Occipital lobe (tissue), 1 donor: ENCODE measurements at regions not wholly inside any gene's neighbourhood (a gene's known extent, or its start where the extent isn't known, plus 50 kb on each side); places are given as distances from the start of the nearest gene placed in this dataset.

ENCODE experiments used
- DNase-seq: peaks from one replicate; lab custom pipeline; 2025; lab: John Stamatoyannopoulos, UW

- DNase-seq: no peak
Observed at GRCh38 chr3:147034359-147034758, 372.0 kb downstream of the ZIC4 start.

DNA sequence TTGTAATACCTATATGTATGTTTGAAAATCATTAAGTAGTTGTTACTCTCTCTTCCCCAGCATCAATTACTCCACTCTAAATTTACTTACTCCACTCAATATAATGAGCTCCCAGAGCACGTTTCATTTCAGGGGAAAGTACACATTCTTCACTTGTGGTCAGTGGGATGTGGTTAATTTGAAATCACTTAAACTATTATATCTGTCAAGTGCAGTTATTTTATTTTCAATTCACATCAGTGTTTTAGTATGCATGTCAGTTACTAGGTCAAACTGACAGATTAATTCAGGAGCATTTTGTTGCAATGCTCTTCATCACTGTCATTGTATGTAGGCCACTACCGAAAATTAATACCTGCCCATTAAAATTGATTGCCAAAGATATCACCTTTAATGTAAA, 376.1 kb downstream of the ZIC4 start:
- no peak for DNase-seq

- DNase-seq: no peak
Observed at GRCh38 chr3:147015334-147015733, 391.0 kb downstream of the ZIC4 start.

GRCh38 chr3:147008886-147009285, 397.5 kb downstream of the ZIC4 start:
- no peak for DNase-seq

GRCh38 chr3:147008458-147008857, 397.9 kb downstream of the ZIC4 start:
- DNase-seq: no peak

- DNase-seq: no peak
Observed at GRCh38 chr3:147007736-147008245, 398.6 kb downstream of the ZIC4 start.

GRCh38 chr3:147002721-147003120, 397.6 kb upstream of the PLSCR5 start:
- DNase-seq: no peak

DNA sequence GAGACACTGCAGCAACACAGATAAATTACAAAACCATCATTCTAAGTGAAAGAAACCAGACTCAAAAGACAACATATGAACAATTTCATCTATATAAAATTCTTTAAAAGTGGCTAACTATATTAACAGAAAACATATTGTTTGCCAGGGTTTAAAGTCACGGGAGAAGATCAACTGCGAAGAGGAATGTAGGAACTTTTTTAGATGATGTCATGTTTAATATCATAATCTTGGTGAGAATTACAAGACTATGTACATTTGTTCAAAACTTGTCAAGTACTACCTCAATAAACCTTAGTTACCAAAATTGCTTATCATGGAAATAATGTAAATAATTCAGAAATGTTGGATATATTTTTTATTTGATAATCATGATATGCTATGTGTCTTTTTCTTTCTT, 395.1 kb upstream of the PLSCR5 start:
- DNase-seq: no peak

GRCh38 chr3:146991907-146992306, 386.8 kb upstream of the PLSCR5 start:
- DNase-seq: no peak

GRCh38 chr3:146975476-146975875, 370.3 kb upstream of the PLSCR5 start:
- no peak for DNase-seq

DNA sequence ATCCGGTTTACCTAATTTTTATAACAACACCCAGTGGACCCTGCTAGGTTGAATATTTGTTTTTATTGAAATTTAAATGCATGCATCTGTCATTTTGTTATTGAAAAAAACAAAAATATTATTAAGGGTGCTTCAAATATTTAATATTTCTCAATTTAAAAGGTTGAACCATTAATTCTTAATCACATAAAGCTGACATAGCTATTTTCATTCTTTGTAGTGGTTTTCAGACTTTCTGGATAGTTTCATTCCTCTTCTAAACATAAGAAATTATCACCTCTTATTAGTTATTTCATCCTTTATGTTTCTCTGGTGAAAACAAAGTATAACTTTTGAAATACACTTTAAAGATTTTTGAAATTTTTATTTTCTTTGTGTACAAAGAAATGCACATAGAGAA, 369.9 kb upstream of the PLSCR5 start:
- no peak for DNase-seq

DNA sequence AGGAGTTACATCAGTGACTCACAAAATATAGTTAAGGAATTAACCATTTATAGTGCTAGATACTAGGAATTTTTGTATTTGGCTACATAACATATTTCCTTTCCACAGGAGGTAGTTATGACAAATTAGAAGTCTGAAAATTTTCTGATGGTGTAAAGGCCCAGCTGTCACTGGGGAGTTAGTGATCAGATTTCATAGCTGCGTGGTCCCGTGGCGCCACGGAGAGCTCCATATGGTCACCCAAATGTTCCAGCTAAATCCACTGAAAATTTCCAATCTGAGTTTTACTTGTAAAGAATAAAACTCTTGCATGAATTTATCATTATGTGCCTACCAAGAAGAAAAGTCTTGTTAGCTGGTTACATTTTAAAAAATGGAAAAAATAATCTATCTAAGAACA, 368.9 kb upstream of the PLSCR5 start:
- no peak for DNase-seq

GRCh38 chr3:146972726-146973125, 367.6 kb upstream of the PLSCR5 start:
- no peak for DNase-seq

DNA sequence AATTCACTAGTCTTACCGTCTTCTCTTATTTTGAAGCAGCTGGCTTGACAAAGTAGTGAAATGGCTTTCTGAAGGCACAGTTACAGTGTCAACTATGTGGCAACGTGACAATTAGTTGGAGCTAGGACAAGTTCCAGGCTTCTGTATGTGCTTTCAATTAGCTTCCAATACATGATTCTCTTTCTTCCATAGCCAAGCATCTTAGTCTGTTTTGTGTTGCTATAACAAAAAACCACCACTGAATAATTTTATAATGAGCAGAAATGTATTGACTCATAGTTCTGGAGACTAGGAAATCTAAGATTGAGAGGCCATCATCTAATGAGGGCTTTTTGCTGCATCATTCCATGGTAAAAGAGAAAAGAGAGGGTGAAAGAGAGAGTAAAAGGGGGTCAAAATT, 365.1 kb upstream of the PLSCR5 start:
- no peak for DNase-seq

- no peak for DNase-seq
Observed at GRCh38 chr3:146969356-146969755, 364.2 kb upstream of the PLSCR5 start.

GRCh38 chr3:146968204-146968651, 363.1 kb upstream of the PLSCR5 start:
- no peak for DNase-seq

- no peak for DNase-seq
Observed at GRCh38 chr3:146967783-146968182, 362.6 kb upstream of the PLSCR5 start.

DNA sequence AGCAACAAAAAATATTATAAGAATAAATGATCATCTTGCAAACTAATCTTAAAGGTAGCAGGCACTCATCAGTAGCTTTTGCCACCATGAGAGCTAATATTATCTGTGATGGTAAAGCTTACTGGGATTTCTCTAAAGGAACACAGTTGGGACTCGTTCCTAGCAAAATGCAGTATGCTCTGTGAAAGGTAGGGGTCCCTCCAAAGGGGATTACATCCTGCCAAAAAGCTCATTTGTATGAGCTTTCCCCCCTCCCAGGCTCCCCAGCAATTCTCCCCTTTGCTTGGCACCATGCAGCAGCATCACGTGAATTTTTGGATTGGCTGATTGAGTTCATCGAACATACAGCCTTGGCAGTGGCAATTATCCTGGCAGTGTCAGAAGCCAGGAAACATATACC, 361.0 kb upstream of the PLSCR5 start:
- no peak for DNase-seq

GRCh38 chr3:146953511-146953981, 348.4 kb upstream of the PLSCR5 start:
- DNase-seq: no peak

DNA sequence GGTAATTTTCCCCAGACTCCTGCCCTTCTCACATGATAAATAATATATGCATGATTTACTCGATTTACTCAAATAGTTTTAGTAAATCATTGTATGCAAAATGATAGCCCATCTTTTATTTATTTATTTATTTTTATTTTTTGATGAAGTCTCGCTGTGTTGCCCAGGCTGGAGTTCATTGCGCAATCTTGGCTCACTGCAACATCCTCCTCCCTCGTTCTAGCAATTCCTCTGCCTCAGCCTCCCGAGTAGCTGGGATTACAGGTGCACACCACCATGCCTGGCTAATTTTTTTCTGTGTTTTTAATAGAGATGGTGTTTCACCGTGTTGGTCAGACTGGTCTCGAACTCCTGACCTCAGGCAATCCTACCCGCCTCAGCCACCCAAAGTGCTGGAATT, 343.8 kb upstream of the PLSCR5 start:
- no peak for DNase-seq

GRCh38 chr3:146948186-146948585, 343.0 kb upstream of the PLSCR5 start:
- no peak for DNase-seq

DNA sequence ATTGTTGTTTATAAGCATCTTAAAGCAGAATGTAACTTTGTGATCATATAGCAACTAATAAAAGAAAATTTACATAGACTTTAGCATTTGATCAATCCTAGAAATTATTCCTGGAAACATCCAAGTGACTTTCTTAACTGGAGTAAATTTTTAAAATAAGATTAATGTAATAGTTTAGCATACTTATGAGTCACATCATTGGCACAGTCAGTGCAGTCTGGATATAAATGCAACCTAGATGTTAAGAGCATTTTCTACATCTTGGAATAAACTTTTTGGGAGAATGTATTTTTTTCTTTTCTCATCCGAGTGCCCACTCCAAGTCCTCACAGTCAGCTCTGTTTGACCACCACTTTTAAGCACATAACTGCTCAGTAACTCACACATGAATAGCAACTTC, 324.6 kb upstream of the PLSCR5 start:
- no peak for DNase-seq

- no peak for DNase-seq
Observed at GRCh38 chr3:146928421-146929059, 323.4 kb upstream of the PLSCR5 start.

DNA sequence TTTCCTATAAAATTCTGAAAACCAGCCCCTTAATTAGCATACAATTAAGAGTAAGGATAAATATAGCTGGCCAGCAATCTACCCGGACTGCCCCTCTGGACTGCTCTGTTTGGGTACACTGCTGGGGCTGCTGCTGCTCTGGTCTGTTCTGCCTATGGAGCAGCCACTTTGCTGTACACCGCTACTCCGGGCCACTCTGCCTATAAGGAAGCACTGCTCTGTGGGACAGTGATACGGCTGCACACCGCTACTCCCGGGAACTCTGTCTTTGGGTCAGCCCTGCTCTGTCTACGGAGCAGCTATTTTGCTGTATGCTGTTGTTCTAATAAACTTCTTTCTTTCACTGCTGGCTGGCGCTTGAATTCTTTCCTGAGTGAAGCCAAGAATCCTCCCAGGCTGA, 316.5 kb upstream of the PLSCR5 start:
- DNase-seq: no peak
